ENCODE measurements at regions not wholly inside any gene's neighbourhood (a gene's known extent, or its start where the extent isn't known, plus 50 kb on each side); places are given as distances from the start of the nearest gene placed in this dataset.

- TF ChIP-seq CTCF (IDR thresholded peaks at IDR 0.05; ENCODE audit: insufficient read depth, low read length, poor library complexity, severe bottlenecking) (no peak), EZH2phosphoT487 (conservative IDR thresholded peaks at IDR 0.05; ENCODE audit: low read length) (no peak)
Observed at GRCh38 chr1:14111121-14111520, 411.1 kb downstream of the PRDM2 start.

Measured in SU-DHL-6 (cell line).